MCF 10A (cell line): ENCODE measurements at regions not wholly inside any gene's neighbourhood (a gene's known extent, or its start where the extent isn't known, plus 50 kb on each side); places are given as distances from the start of the nearest gene placed in this dataset.

ENCODE experiments used
- BruUV-seq: library from RNA; stranded (reverse); fragments of 400-500 nt; replicated peaks from 2 replicates; lab custom pipeline; 2021; lab: Mats Ljungman, UMichigan
- CTCF ChIA-PET: fragments of 300-600 bp; sonication (Branson Sonifier 250); formaldehyde crosslinking; extraction: SDS; loops from one replicate; lab custom pipeline; 2021; ENCODE audit warnings: antibody characterized with exemption, inconsistent platforms; lab: Yijun Ruan, JAX
- POLR2A ChIA-PET: fragments of 300-600, 350-650 bp; sonication (Branson Sonifier 250); formaldehyde crosslinking; extraction: SDS; loops from one replicate; lab custom pipeline; 2020; ENCODE audit warnings: antibody characterized with exemption, inconsistent platforms; lab: Yijun Ruan, JAX
- DNase-seq: peaks from one replicate; pipeline ENCODE4 v3.0.0-alpha.2; 2018; ENCODE audit not compliant: unreplicated experiment
- H3K27ac Mint-ChIP-seq: one replicate; pipeline ENCODE4 v1.8.0; 2022; ENCODE audit warnings: mild to moderate bottlenecking, low read depth, mixed read lengths; ENCODE audit not compliant: unreplicated experiment
- H3K27me3 Mint-ChIP-seq: one replicate; pipeline ENCODE4 v1.8.0; 2022; ENCODE audit warnings: mixed read lengths; ENCODE audit not compliant: insufficient read depth, unreplicated experiment
- H3K36me3 Mint-ChIP-seq: one replicate; pipeline ENCODE4 v1.8.0; 2022; ENCODE audit warnings: mild to moderate bottlenecking, moderate library complexity, mixed read lengths; ENCODE audit not compliant: insufficient read depth, unreplicated experiment
- H3K4me1 Mint-ChIP-seq: one replicate; pipeline ENCODE4 v1.8.0; 2022; ENCODE audit warnings: mixed read lengths; ENCODE audit not compliant: insufficient read depth, unreplicated experiment
- H3K4me3 Mint-ChIP-seq: one replicate; pipeline ENCODE4 v1.8.0; 2022; ENCODE audit warnings: mild to moderate bottlenecking, moderate library complexity, mixed read lengths; ENCODE audit not compliant: unreplicated experiment
- H3K9me3 Mint-ChIP-seq: one replicate; pipeline ENCODE4 v1.8.0; 2022; ENCODE audit warnings: mixed read lengths; ENCODE audit not compliant: unreplicated experiment
- intact Hi-C: fragments of 100-400 bp; cut with micrococcal nuclease; formaldehyde crosslinking; loops from 2 replicates; pipeline ENCODE4 v1.14.1; 2022
- TF ChIP-seq, protein P1 (sequence below): fragments of 200-600 bp; IDR thresholded peaks from one replicate; pipeline ENCODE4 v1.8.0; 2022; ENCODE audit warnings: antibody characterized with exemption, mild to moderate bottlenecking; ENCODE audit not compliant: unreplicated experiment

DNA sequence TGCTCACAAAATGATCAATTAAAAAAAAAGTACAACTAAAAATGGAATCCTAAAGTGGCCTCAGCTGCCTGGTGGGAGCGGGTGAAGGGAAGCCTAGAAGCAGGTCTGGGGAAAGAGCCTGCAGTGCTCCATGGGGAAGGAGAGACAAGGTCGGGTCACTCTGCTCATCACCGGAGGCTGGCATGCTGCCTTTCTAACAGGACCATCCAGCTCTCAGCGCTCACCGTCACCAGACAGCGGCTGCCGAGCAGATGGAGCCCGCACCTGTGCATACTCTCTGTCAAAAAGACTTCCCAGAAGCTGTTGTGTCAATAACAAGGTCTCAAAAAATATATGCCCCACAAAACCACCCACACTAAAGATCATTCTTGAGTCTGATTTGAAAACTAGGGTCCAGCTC, 112.8 kb downstream of the BAMBI start:
- intact Hi-C loops = no loop called here
- ChIA-PET POLR2A (no interaction called here), CTCF (no interaction called here)
- Mint-ChIP-seq H3K4me3 (no peak overlapping the region), H3K27me3 (peaks cover 53% of the 10 kb centered on the region), H3K4me1 (no peaks in the 10 kb centered on the region), H3K9me3 (no peaks in the 10 kb centered on the region), H3K27ac (no peak overlapping the region), H3K36me3 (no peaks in the 10 kb centered on the region)
- no peak for DNase-seq
- TF ChIP-seq, protein P1, sequence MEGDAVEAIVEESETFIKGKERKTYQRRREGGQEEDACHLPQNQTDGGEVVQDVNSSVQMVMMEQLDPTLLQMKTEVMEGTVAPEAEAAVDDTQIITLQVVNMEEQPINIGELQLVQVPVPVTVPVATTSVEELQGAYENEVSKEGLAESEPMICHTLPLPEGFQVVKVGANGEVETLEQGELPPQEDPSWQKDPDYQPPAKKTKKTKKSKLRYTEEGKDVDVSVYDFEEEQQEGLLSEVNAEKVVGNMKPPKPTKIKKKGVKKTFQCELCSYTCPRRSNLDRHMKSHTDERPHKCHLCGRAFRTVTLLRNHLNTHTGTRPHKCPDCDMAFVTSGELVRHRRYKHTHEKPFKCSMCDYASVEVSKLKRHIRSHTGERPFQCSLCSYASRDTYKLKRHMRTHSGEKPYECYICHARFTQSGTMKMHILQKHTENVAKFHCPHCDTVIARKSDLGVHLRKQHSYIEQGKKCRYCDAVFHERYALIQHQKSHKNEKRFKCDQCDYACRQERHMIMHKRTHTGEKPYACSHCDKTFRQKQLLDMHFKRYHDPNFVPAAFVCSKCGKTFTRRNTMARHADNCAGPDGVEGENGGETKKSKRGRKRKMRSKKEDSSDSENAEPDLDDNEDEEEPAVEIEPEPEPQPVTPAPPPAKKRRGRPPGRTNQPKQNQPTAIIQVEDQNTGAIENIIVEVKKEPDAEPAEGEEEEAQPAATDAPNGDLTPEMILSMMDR = no peak
- no TSS peak for BruUV-seq

DNA sequence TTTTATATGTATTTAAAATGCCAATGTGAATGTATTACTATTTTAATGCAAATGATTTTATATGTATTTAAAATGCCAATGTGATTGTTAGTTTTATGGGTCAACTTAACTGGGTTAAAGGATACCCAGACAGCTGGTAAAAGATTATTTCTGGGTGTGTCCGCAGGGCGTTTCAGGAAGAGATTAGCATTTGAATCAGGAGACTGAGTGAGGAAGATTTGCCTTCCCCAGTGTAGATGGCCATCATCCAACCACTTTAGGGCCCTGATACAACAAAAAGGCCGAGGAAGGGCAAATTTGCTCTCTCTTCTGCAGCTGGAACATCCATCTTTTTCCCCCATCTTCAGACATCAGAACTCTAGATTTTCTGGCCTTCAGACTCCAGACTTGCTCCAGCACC, 116.2 kb downstream of the BAMBI start:
- TF ChIP-seq, protein P1 = no peak
- Mint-ChIP-seq H3K36me3 (no peaks in the 10 kb centered on the region), H3K4me1 (no peaks in the 10 kb centered on the region), H3K9me3 (no peaks in the 10 kb centered on the region), H3K27ac (no peak overlapping the region), H3K4me3 (no peak overlapping the region), H3K27me3 (peaks cover 20% of the 10 kb centered on the region)
- intact Hi-C loops = no loop called here
- BruUV-seq = no TSS peak
- no peak for DNase-seq
- ChIA-PET CTCF (no interaction called here), POLR2A (no interaction called here)

DNA sequence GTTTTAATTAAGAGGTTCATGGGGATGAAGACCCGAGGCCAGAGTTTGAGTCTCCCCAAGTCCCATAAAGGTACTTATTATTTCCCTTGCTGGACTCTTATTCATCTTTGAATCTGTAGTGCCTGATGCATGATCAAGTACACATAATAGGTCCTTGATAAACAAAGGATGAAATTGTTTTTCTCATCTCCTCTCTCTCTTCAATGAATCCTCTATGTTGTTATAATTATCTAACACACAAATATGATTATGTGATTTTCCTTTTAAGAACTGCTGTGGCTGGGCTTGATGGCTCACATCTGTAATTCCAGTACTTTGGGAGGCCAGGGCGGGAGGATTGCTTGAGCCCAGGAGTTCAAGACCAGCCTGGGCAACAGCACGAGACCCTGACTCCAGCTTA, 117.7 kb downstream of the BAMBI start:
- BruUV-seq = no TSS peak
- Mint-ChIP-seq H3K36me3 (no peaks in the 10 kb centered on the region), H3K9me3 (no peaks in the 10 kb centered on the region), H3K27ac (no peak overlapping the region), H3K4me3 (no peak overlapping the region), H3K27me3 (peaks cover 10% of the 10 kb centered on the region), H3K4me1 (no peaks in the 10 kb centered on the region)
- DNase-seq = no peak
- TF ChIP-seq, protein P1 = no peak
- intact Hi-C loops = no loop called here
- POLR2A ChIA-PET = no interaction called here
- CTCF ChIA-PET = no interaction called here

DNA sequence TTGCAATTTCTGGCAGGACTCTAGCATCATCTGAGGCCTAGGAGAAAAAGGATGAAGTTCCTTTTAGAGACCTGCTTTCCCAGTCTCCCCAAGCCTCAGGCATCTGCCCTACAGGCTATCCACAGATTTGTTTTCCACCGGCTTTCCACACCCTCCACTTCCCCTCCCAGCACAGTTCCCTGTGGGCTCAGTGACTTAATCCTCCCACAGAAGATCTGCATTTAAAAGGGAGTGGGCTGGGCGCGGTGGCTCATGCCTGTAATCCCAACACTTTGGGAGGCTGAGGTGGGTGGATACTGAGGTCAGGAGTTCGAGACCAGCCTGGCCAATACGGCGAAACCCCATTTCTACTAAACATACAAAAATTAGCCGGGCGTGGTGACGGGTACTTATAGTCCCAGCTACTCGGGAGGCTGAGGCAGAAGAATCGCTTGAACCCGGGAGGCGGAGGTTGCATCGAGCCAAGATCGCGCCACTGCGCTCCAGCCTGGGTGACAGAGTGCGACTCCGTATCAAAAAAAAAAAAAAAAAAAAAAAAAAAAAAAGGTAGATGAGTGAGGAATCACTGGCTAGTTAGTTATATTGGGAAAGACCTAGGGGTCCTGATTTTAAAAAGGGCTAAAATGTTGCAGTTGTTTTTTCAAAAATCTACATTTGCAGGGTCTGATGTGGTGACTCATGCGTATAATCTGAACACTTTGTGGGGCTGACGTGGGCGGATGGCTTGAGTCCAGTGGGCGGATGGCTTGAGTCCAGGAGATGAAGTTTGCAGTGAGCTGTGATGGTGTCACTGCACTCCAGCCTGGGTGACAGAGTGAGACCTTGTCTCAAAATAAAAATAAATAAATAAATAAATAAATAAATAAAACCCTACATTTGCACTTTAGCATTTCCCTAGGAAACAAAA, 119.5 kb downstream of the BAMBI start:
- no peak overlapping the region for H3K4me3 Mint-ChIP-seq
- ChIA-PET CTCF (interaction anchor here (0.6 kb wide), 1 partner anchor 1222 kb away, joined by 4 read pairs; no protein-coding TSS in a partner anchor), POLR2A (no interaction called here)
- H3K36me3 Mint-ChIP-seq = no peaks in the 10 kb centered on the region
- TF ChIP-seq, protein P1 = no peak
- H3K27ac Mint-ChIP-seq = no peak overlapping the region
- H3K9me3 Mint-ChIP-seq = no peaks in the 10 kb centered on the region
- no TSS peak for BruUV-seq
- no peaks in the 10 kb centered on the region for H3K4me1 Mint-ChIP-seq
- DNase-seq = peak; percentile 61
- H3K27me3 Mint-ChIP-seq = peaks cover 11% of the 10 kb centered on the region
- intact Hi-C loops = no loop called here
